GM12865 (cell line): ENCODE measurements at regions not wholly inside any gene's neighbourhood (a gene's known extent, or its start where the extent isn't known, plus 50 kb on each side); places are given as distances from the start of the nearest gene placed in this dataset.
"Not testable (repeated sequence)": the region's sequence is repeated elsewhere in the genome, so short reads cannot be mapped to it uniquely, and the experiment has no call there.

ENCODE experiments used
- DNase-seq: peaks from one replicate; pipeline ENCODE4 v3.0.0; 2010; ENCODE audit warnings: low read depth
- H3K4me3 ChIP-seq: 2 replicates; pipeline ENCODE4 v1.5.1; 2011; ENCODE audit warnings: mild to moderate bottlenecking, low read depth, low read length, control low read depth
- CTCF ChIP-seq: IDR thresholded peaks from 2 replicates; pipeline ENCODE4 v1.5.1; 2011; ENCODE audit warnings: low read length, control low read depth, low read depth, inconsistent platforms; ENCODE audit not compliant: insufficient read depth; ENCODE audit errors: missing control alignments

GRCh38 chr2:53500181-53500580 is 267.4 kb upstream of the CHAC2 start:
- no peak for TF ChIP-seq CTCF
- no peak overlapping the region for H3K4me3 ChIP-seq
- no peak for DNase-seq

- TF ChIP-seq CTCF, result no peak
- DNase-seq, result no peak
- H3K4me3 ChIP-seq, result no peak overlapping the region
Measured at GRCh38 chr2:53498210-53498609, 269.4 kb upstream of the CHAC2 start.

GRCh38 chr2:53497020-53497419 is 270.6 kb upstream of the CHAC2 start:
- no peak for DNase-seq
- TF ChIP-seq CTCF, result no peak
- H3K4me3 ChIP-seq, result no peak overlapping the region

- no peak for DNase-seq
- H3K4me3 ChIP-seq, result no peak overlapping the region
- no peak for TF ChIP-seq CTCF
Measured at GRCh38 chr2:53493210-53493609, 274.4 kb upstream of the CHAC2 start.

GRCh38 chr2:53490659-53491058 is 276.9 kb upstream of the CHAC2 start:
- DNase-seq, result no peak
- no peak overlapping the region for H3K4me3 ChIP-seq
- no peak for TF ChIP-seq CTCF

- H3K4me3 ChIP-seq, DNase-seq: not testable (repeated sequence)
Measured at GRCh38 chr2:53486185-53486899, 281.3 kb upstream of the CHAC2 start.

GRCh38 chr2:53485021-53485728 is 282.4 kb upstream of the CHAC2 start:
- DNase-seq, result no peak
- TF ChIP-seq CTCF, result no peak
- no peak overlapping the region for H3K4me3 ChIP-seq
